Keratinocyte (primary cell): ENCODE measurements at regions not wholly inside any gene's neighbourhood (a gene's known extent, or its start where the extent isn't known, plus 50 kb on each side); places are given as distances from the start of the nearest gene placed in this dataset.

Source experiments
- DNase-seq: peaks from one replicate; pipeline ENCODE4 v3.0.0-alpha.2; 2011; ENCODE audit warnings: low read depth, missing footprints, low spot score
- FAIRE-seq: peaks from 2 replicates; lab custom pipeline; 2011; peaks lifted over from hg19 to GRCh38; lab: Jason Lieb, UNC
- H2AFZ ChIP-seq: 2 replicates; pipeline ENCODE4 v1.6.0; 2012; ENCODE audit warnings: low read length, control low read depth, inconsistent platforms; ENCODE audit not compliant: control insufficient read depth
- H3K27ac ChIP-seq: 2 replicates; pipeline ENCODE4 v1.5.1; 2011; ENCODE audit warnings: low read length; ENCODE audit not compliant: control insufficient read depth, insufficient read depth
- H3K27me3 ChIP-seq: 3 replicates; pipeline ENCODE4 v1.6.0; 2011; ENCODE audit warnings: low read length; ENCODE audit not compliant: control insufficient read depth, insufficient read depth; ENCODE audit errors: extremely low read depth
- H3K36me3 ChIP-seq, 2 experiments: 2 replicates in 1 of 2; 3 replicates in 1 of 2; pipeline ENCODE4 v1.5.1; 2011; ENCODE audit warnings: low read length in 2 of 2, mild to moderate bottlenecking in 1 of 2; ENCODE audit not compliant: control insufficient read depth in 2 of 2, insufficient read depth in 2 of 2; ENCODE audit errors: extremely low read depth in 1 of 2
- H3K4me1 ChIP-seq: 3 replicates; pipeline ENCODE4 v1.5.1; 2011; ENCODE audit warnings: low read length; ENCODE audit not compliant: control insufficient read depth, insufficient read depth; ENCODE audit errors: extremely low read depth
- H3K4me2 ChIP-seq: 3 replicates; pipeline ENCODE4 v1.6.0; 2011; ENCODE audit warnings: low read depth, low read length; ENCODE audit not compliant: control insufficient read depth, insufficient read depth; ENCODE audit errors: extremely low read depth
- H3K4me3 ChIP-seq, 3 experiments: fragments of 200-600 bp in 1 of 3; sonication (generic) in 1 of 3; 2 replicates in 2 of 3; 3 replicates in 1 of 3; pipeline ENCODE4 v1.5.1; 2011 to 2016; ENCODE audit warnings: low read length in 3 of 3, mild to moderate bottlenecking in 3 of 3, control low read depth in 2 of 3, inconsistent platforms in 1 of 3, low read depth in 1 of 3, mixed read lengths in 1 of 3, mixed run types in 1 of 3, moderate library complexity in 1 of 3; ENCODE audit not compliant: control insufficient read depth in 2 of 3, insufficient read depth in 2 of 3; ENCODE audit errors: extremely low read depth in 1 of 3
- H3K79me2 ChIP-seq: 2 replicates; pipeline ENCODE4 v1.6.0; 2012; ENCODE audit warnings: low read length; ENCODE audit not compliant: control insufficient read depth, insufficient read depth
- H3K9ac ChIP-seq: 3 replicates; pipeline ENCODE4 v1.6.0; 2011; ENCODE audit warnings: low read length; ENCODE audit not compliant: control insufficient read depth, insufficient read depth; ENCODE audit errors: extremely low read depth
- H3K9me1 ChIP-seq: 3 replicates; pipeline ENCODE4 v1.6.0; 2011; ENCODE audit warnings: low read length; ENCODE audit not compliant: control insufficient read depth, insufficient read depth; ENCODE audit errors: extremely low read depth
- H3K9me3 ChIP-seq: 2 replicates; pipeline ENCODE4 v1.5.1; 2012; ENCODE audit warnings: low read depth, low read length; ENCODE audit not compliant: control insufficient read depth
- H4K20me1 ChIP-seq: 3 replicates; pipeline ENCODE4 v1.6.0; 2011; ENCODE audit warnings: low read length; ENCODE audit not compliant: control insufficient read depth, insufficient read depth; ENCODE audit errors: extremely low read depth
- EZH2 ChIP-seq: IDR thresholded peaks from one replicate; pipeline ENCODE4 v1.6.1; 2012; ENCODE audit warnings: inconsistent platforms, mild to moderate bottlenecking, low read length, moderate library complexity
- dilution Hi-C: fragments of 300-500 bp; cut with MboI; formaldehyde crosslinking; loops from one replicate; pipeline ENCODE4 v1.7.0; 2020; ENCODE audit warnings: low sequenced_read_pairs; ENCODE audit not compliant: extremely low pct_ligation_motif_present
- TF ChIP-seq, protein P1 (sequence below), 3 experiments: IDR thresholded peaks in 1 of 3; conservative IDR thresholded peaks in 1 of 3; optimal IDR thresholded peaks in 1 of 3; 2 replicates in 2 of 3; 3 replicates in 1 of 3; pipeline versions ENCODE3 to v1.5.1; 2011; ENCODE audit warnings: low read length in 3 of 3, mild to moderate bottlenecking in 3 of 3, moderate library complexity in 2 of 3, control low read depth in 1 of 3, inconsistent platforms in 1 of 3; ENCODE audit not compliant: insufficient read depth in 2 of 3; ENCODE audit errors: extremely low read depth in 1 of 3

DNA sequence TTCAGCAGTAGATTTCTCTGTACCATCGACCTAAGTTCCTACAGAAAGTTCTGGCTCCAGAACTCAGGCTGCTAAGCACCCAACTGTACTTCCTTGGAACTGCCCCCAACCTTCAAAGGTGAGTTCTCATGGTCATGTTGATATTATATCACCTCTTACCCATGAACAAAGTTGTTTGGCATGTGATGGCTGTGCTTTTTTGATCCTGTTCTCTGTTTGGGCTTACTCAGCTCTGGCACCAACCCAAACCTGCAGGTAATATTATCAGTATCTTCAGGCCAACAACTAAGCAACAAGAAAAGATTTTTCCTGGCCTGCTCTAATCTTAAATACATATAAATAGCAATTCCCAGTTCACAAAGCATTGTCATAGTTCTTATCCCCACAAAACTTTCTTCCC lies 318.7 kb upstream of the LMCD1 start:
- Histone ChIP-seq H3K9me1 (no peaks in the 10 kb centered on the region), H3K9me3 (no peaks in the 10 kb centered on the region), H3K4me2 (no peak overlapping the region), H3K79me2 (no peaks in the 10 kb centered on the region), H3K9ac (no peak overlapping the region), H3K27ac (no peak overlapping the region), H3K27me3 (no peaks in the 10 kb centered on the region), H3K36me3 (no peaks in the 10 kb centered on the region), H3K4me3 (no peak overlapping the region), H4K20me1 (no peaks in the 10 kb centered on the region), H3K4me1 (no peaks in the 10 kb centered on the region), H2AFZ (no peak overlapping the region)
- no peak for DNase-seq
- dilution Hi-C loops: no loop called here
- no peak for TF ChIP-seq EZH2
- TF ChIP-seq, protein P1, sequence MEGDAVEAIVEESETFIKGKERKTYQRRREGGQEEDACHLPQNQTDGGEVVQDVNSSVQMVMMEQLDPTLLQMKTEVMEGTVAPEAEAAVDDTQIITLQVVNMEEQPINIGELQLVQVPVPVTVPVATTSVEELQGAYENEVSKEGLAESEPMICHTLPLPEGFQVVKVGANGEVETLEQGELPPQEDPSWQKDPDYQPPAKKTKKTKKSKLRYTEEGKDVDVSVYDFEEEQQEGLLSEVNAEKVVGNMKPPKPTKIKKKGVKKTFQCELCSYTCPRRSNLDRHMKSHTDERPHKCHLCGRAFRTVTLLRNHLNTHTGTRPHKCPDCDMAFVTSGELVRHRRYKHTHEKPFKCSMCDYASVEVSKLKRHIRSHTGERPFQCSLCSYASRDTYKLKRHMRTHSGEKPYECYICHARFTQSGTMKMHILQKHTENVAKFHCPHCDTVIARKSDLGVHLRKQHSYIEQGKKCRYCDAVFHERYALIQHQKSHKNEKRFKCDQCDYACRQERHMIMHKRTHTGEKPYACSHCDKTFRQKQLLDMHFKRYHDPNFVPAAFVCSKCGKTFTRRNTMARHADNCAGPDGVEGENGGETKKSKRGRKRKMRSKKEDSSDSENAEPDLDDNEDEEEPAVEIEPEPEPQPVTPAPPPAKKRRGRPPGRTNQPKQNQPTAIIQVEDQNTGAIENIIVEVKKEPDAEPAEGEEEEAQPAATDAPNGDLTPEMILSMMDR (optimal IDR thresholded peaks at IDR 0.05 in 1 of 3, IDR thresholded peaks at IDR 0.05 in 1 of 3, conservative IDR thresholded peaks at IDR 0.05 in 1 of 3; ENCODE audit: extremely low read depth in 1 of 3, insufficient read depth in 2 of 3, low read length in 3 of 3): no peak
- FAIRE-seq: no peak

- dilution Hi-C loops: no loop called here
- no peaks in the 10 kb centered on the region for H3K36me3 ChIP-seq
- no peaks in the 10 kb centered on the region for H3K9me1 ChIP-seq
- no peaks in the 10 kb centered on the region for H3K4me1 ChIP-seq
- H3K9me3 ChIP-seq: no peaks in the 10 kb centered on the region
- H3K4me2 ChIP-seq: no peak overlapping the region
- H3K4me3 ChIP-seq: no peak overlapping the region
- H3K27ac ChIP-seq: no peak overlapping the region
- H3K27me3 ChIP-seq: no peaks in the 10 kb centered on the region
- H4K20me1 ChIP-seq: no peaks in the 10 kb centered on the region
- H3K79me2 ChIP-seq: no peaks in the 10 kb centered on the region
- H2AFZ ChIP-seq: no peak overlapping the region
- no peak for FAIRE-seq
- no peak overlapping the region for H3K9ac ChIP-seq
- TF ChIP-seq, protein P1 (optimal IDR thresholded peaks at IDR 0.05 in 1 of 3, IDR thresholded peaks at IDR 0.05 in 1 of 3, conservative IDR thresholded peaks at IDR 0.05 in 1 of 3; ENCODE audit: extremely low read depth in 1 of 3, insufficient read depth in 2 of 3, low read length in 3 of 3): no peak
- no peak for TF ChIP-seq EZH2
- DNase-seq: no peak
Observed at GRCh38 chr3:8183627-8184026, 318.0 kb upstream of the LMCD1 start.
